Dendritic cell treated with granulocyte-macrophage colony-stimulating factor and Interleukin-4, amounts not matched to agents 40 ng/mL and 50 ng/mL, for 4 days (primary cell): ENCODE measurements at regions not wholly inside any gene's neighbourhood (a gene's known extent, or its start where the extent isn't known, plus 50 kb on each side); places are given as distances from the start of the nearest gene placed in this dataset.
"Not testable (repeated sequence)": the region's sequence is repeated elsewhere in the genome, so short reads cannot be mapped to it uniquely, and the experiment has no call there.

Experiments used
- H3K27ac Mint-ChIP-seq: one replicate; pipeline ENCODE4 v1.8.0; 2022; ENCODE audit warnings: mild to moderate bottlenecking, mixed read lengths
- H3K27me3 Mint-ChIP-seq: one replicate; pipeline ENCODE4 v1.8.0; 2022; ENCODE audit warnings: mild to moderate bottlenecking, mixed read lengths
- H3K36me3 Mint-ChIP-seq: one replicate; pipeline ENCODE4 v1.8.0; 2022; ENCODE audit warnings: low read depth, mixed read lengths
- H3K4me1 Mint-ChIP-seq: one replicate; pipeline ENCODE4 v1.8.0; 2022; ENCODE audit warnings: low read depth, mixed read lengths
- H3K4me3 Mint-ChIP-seq: one replicate; pipeline ENCODE4 v1.8.0; 2022; ENCODE audit warnings: mild to moderate bottlenecking, moderate library complexity, mixed read lengths
- H3K9me3 Mint-ChIP-seq: one replicate; pipeline ENCODE4 v1.8.0; 2022; ENCODE audit warnings: mixed read lengths
- intact Hi-C: fragments of 100-400 bp; cut with micrococcal nuclease; formaldehyde crosslinking; loops from one replicate; pipeline ENCODE4 v1.15.0; 2022

GRCh38 chr1:58248791-58249190 is 297.7 kb downstream of the OMA1 start:
- no peak overlapping the region for H3K27ac Mint-ChIP-seq
- intact Hi-C loops, result no loop called here
- H3K4me1 Mint-ChIP-seq, result peaks cover 31% of the 10 kb centered on the region
- H3K36me3 Mint-ChIP-seq, result no peaks in the 10 kb centered on the region
- H3K27me3 Mint-ChIP-seq, result peaks cover 47% of the 10 kb centered on the region
- no peaks in the 10 kb centered on the region for H3K9me3 Mint-ChIP-seq
- no peak overlapping the region for H3K4me3 Mint-ChIP-seq

- Mint-ChIP-seq H3K4me3 (no peak overlapping the region), H3K9me3 (no peaks in the 10 kb centered on the region), H3K27ac (no peak overlapping the region), H3K27me3 (peaks cover 47% of the 10 kb centered on the region), H3K36me3 (no peaks in the 10 kb centered on the region), H3K4me1 (peaks cover 31% of the 10 kb centered on the region)
- intact Hi-C loops, result no loop called here
Observed at GRCh38 chr1:58248072-58248471, 298.5 kb downstream of the OMA1 start.

- no peaks in the 10 kb centered on the region for H3K36me3 Mint-ChIP-seq
- intact Hi-C loops, result no loop called here
- H3K27me3 Mint-ChIP-seq, result peaks cover 46% of the 10 kb centered on the region
- H3K4me1 Mint-ChIP-seq, result peaks cover 29% of the 10 kb centered on the region
- H3K27ac Mint-ChIP-seq, result no peak overlapping the region
- no peaks in the 10 kb centered on the region for H3K9me3 Mint-ChIP-seq
- no peak overlapping the region for H3K4me3 Mint-ChIP-seq
Observed at GRCh38 chr1:58246549-58246948, 300.0 kb downstream of the OMA1 start.

GRCh38 chr1:58244872-58245271 is 301.7 kb downstream of the OMA1 start:
- H3K4me1 Mint-ChIP-seq, result peaks cover 18% of the 10 kb centered on the region
- no peaks in the 10 kb centered on the region for H3K36me3 Mint-ChIP-seq
- H3K9me3 Mint-ChIP-seq, result no peaks in the 10 kb centered on the region
- H3K27ac Mint-ChIP-seq, result no peak overlapping the region
- intact Hi-C loops, result no loop called here
- no peak overlapping the region for H3K4me3 Mint-ChIP-seq
- peaks cover 32% of the 10 kb centered on the region for H3K27me3 Mint-ChIP-seq

- Mint-ChIP-seq H3K36me3 (no peaks in the 10 kb centered on the region), H3K9me3 (no peaks in the 10 kb centered on the region), H3K4me3 (no peak overlapping the region), H3K27ac (no peak overlapping the region), H3K4me1 (no peaks in the 10 kb centered on the region), H3K27me3 (no peaks in the 10 kb centered on the region)
- intact Hi-C loops, result no loop called here
Observed at GRCh38 chr1:58238846-58239245, 307.7 kb downstream of the OMA1 start.

- no peak overlapping the region for H3K4me3 Mint-ChIP-seq
- intact Hi-C loops, result no loop called here
- no peaks in the 10 kb centered on the region for H3K36me3 Mint-ChIP-seq
- H3K27me3 Mint-ChIP-seq, result no peaks in the 10 kb centered on the region
- no peaks in the 10 kb centered on the region for H3K9me3 Mint-ChIP-seq
- no peak overlapping the region for H3K27ac Mint-ChIP-seq
- no peaks in the 10 kb centered on the region for H3K4me1 Mint-ChIP-seq
Observed at GRCh38 chr1:58233729-58234128, 312.8 kb downstream of the OMA1 start.

- no peak overlapping the region for H3K4me3 Mint-ChIP-seq
- no peaks in the 10 kb centered on the region for H3K9me3 Mint-ChIP-seq
- H3K27ac Mint-ChIP-seq, result no peak overlapping the region
- H3K36me3 Mint-ChIP-seq, result no peaks in the 10 kb centered on the region
- H3K4me1 Mint-ChIP-seq, result no peaks in the 10 kb centered on the region
- no peaks in the 10 kb centered on the region for H3K27me3 Mint-ChIP-seq
- intact Hi-C loops, result no loop called here
Observed at GRCh38 chr1:58231204-58231603, 315.3 kb downstream of the OMA1 start.

- Mint-ChIP-seq H3K4me3 (no peak overlapping the region), H3K36me3 (no peaks in the 10 kb centered on the region), H3K27ac (no peak overlapping the region), H3K27me3 (no peaks in the 10 kb centered on the region), H3K9me3 (no peaks in the 10 kb centered on the region), H3K4me1 (no peaks in the 10 kb centered on the region)
- intact Hi-C loops, result no loop called here
Observed at GRCh38 chr1:58227604-58228003, 318.9 kb downstream of the OMA1 start.

GRCh38 chr1:58223522-58223921 is 323.0 kb downstream of the OMA1 start:
- Mint-ChIP-seq H3K36me3 (no peaks in the 10 kb centered on the region), H3K27ac (no peak overlapping the region), H3K4me3 (no peak overlapping the region), H3K9me3 (no peaks in the 10 kb centered on the region), H3K27me3 (no peaks in the 10 kb centered on the region), H3K4me1 (no peaks in the 10 kb centered on the region)
- intact Hi-C loops, result no loop called here

- H3K27ac Mint-ChIP-seq, result no peak overlapping the region
Observed at GRCh38 chr1:58220836-58221472, 325.6 kb downstream of the OMA1 start.

GRCh38 chr1:58216169-58216568 is 330.4 kb downstream of the OMA1 start:
- H3K4me3 Mint-ChIP-seq, H3K27ac Mint-ChIP-seq, H3K4me1 Mint-ChIP-seq, H3K36me3 Mint-ChIP-seq, H3K27me3 Mint-ChIP-seq, intact Hi-C loops, H3K9me3 Mint-ChIP-seq: not testable (repeated sequence)

More at GRCh38 chr1:58220836-58221472, 325.6 kb downstream of the OMA1 start:
- H3K36me3 Mint-ChIP-seq, result no peaks in the 10 kb centered on the region
- H3K4me3 Mint-ChIP-seq, result no peak overlapping the region
- no peaks in the 10 kb centered on the region for H3K9me3 Mint-ChIP-seq
- intact Hi-C loops, result no loop called here
- H3K4me1 Mint-ChIP-seq, result no peaks in the 10 kb centered on the region
- no peaks in the 10 kb centered on the region for H3K27me3 Mint-ChIP-seq

GRCh38 chr1:58214674-58215073 is 331.9 kb downstream of the OMA1 start:
- Mint-ChIP-seq H3K4me3 (no peak overlapping the region), H3K36me3 (no peaks in the 10 kb centered on the region), H3K27me3 (no peaks in the 10 kb centered on the region), H3K9me3 (no peaks in the 10 kb centered on the region), H3K4me1 (no peaks in the 10 kb centered on the region), H3K27ac (no peak overlapping the region)
- intact Hi-C loops, result no loop called here

- H3K27me3 Mint-ChIP-seq, result no peaks in the 10 kb centered on the region
- no peaks in the 10 kb centered on the region for H3K9me3 Mint-ChIP-seq
- H3K4me3 Mint-ChIP-seq, result no peak overlapping the region
- H3K27ac Mint-ChIP-seq, result no peak overlapping the region
- no peaks in the 10 kb centered on the region for H3K4me1 Mint-ChIP-seq
- no peaks in the 10 kb centered on the region for H3K36me3 Mint-ChIP-seq
- intact Hi-C loops, result no loop called here
Observed at GRCh38 chr1:58211869-58212268, 334.7 kb downstream of the OMA1 start.

GRCh38 chr1:58209575-58209974 is 337.0 kb downstream of the OMA1 start:
- no peak overlapping the region for H3K27ac Mint-ChIP-seq
- H3K9me3 Mint-ChIP-seq, result no peaks in the 10 kb centered on the region
- no peaks in the 10 kb centered on the region for H3K27me3 Mint-ChIP-seq
- H3K36me3 Mint-ChIP-seq, result no peaks in the 10 kb centered on the region
- no peak overlapping the region for H3K4me3 Mint-ChIP-seq
- intact Hi-C loops, result no loop called here
- H3K4me1 Mint-ChIP-seq, result no peaks in the 10 kb centered on the region

- Mint-ChIP-seq H3K4me1 (no peaks in the 10 kb centered on the region), H3K27ac (no peak overlapping the region), H3K9me3 (no peaks in the 10 kb centered on the region), H3K27me3 (no peaks in the 10 kb centered on the region), H3K36me3 (no peaks in the 10 kb centered on the region), H3K4me3 (no peak overlapping the region)
- intact Hi-C loops, result no loop called here
Observed at GRCh38 chr1:58206749-58207148, 339.8 kb downstream of the OMA1 start.
